Right ventricle myocardium inferior (tissue), 1 donor: ENCODE measurements at regions not wholly inside any gene's neighbourhood (a gene's known extent, or its start where the extent isn't known, plus 50 kb on each side); places are given as distances from the start of the nearest gene placed in this dataset.
"Not testable (repeated sequence)": the region's sequence is repeated elsewhere in the genome, so short reads cannot be mapped to it uniquely, and the experiment has no call there.

Source experiments
- ATAC-seq: fragments of 200-7000 bp; cut with Tn5 transposase; one replicate; pipeline ENCODE4 v1.9.1; 2020; ENCODE audit warnings: mild to moderate bottlenecking, moderate library complexity
- DNase-seq: peaks from one replicate; pipeline ENCODE4 v3.0.0; 2021; ENCODE audit errors: missing footprints
- intact Hi-C: fragments of 100-400 bp; cut with DNase I; formaldehyde crosslinking; loops from one replicate; pipeline ENCODE4 v1.11.0; 2022
- donor health status: DM: no; HTN: yes; CAD: no; lungs with severe emphysema.

DNA sequence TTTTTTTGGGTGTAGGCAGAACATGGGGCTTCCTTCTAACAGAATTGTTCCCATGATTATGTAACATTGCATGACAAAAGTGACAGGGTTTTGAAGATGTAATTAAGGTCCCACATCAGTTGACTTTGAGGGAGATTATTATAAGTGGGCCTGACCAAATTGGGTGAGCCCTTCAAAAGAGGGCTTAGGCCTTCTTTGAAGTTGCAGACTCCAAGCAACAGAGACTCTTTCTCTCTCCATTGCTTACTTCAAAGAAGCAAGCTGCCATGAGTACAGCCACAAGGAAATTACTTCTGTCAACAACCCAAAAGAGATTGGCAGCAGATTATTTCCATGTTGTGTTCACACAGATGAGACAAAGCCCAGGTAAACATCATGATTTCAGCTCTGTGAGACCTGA, 348.2 kb downstream of the PDCD6IP start:
- ATAC-seq (no peak), DNase-seq (no peak)
- intact Hi-C loops = no loop called here

DNA sequence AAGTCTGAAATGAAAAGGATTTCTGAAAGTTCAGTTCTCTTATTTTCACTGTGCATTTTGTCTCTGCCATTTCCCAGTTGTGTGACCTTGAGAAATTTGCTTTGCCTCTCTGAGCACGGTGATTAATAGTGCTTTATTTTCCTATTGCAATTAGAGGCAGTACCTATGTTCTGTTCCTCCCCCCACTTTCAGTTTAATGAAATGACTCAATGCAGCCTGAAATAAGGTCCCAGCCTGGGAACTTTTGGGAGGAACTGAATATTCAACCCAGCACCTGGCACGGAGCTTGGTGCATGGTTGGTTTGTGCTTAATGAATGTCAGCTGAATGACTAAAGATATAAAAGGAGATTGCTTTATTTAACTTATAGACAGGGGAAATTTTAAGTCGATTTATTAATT, 352.6 kb downstream of the PDCD6IP start:
- ATAC-seq (no peak), DNase-seq (no peak)
- intact Hi-C loops = no loop called here

DNA sequence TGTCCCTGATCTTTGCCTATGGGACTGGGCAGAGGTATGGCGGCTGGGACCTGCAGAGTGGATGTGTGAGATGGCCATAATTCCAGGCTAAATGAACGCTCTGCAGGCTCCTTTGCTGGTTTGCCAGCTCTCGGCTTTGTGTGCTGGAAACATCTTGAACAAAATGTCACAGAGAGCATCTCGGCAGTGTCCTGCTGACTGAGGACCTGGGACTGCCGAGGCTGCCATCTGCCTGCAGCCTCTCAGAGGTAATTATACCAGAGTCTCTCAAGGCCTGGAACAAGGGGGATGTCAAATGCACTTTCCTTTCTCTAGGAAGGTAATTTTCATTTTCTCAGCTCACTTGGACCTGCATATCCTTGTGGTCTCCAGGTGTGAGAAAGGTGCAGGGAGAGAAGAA, 354.2 kb downstream of the PDCD6IP start:
- intact Hi-C loops = no loop called here
- ATAC-seq = no peak
- no peak for DNase-seq

DNA sequence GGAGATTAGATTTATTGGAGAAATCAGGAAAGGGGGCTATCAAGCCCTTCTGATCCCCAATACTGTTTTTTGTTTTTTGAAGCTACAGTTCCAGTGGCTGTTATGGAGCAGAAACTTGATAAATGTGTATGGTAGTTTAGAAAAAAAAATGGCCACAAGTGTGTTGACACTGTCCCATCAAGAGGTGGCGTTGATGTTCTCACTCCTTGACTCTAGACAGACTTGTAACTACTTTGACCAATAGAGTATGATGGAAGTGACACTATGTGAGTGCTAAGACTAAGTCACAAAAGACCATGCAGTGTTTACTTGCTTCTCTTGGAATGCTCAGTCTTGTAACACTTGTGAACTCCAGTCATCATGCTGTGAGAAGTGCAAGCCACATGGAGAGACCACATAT, 356.7 kb downstream of the PDCD6IP start:
- ATAC-seq (no peak), DNase-seq (no peak)
- intact Hi-C loops = no loop called here

DNA sequence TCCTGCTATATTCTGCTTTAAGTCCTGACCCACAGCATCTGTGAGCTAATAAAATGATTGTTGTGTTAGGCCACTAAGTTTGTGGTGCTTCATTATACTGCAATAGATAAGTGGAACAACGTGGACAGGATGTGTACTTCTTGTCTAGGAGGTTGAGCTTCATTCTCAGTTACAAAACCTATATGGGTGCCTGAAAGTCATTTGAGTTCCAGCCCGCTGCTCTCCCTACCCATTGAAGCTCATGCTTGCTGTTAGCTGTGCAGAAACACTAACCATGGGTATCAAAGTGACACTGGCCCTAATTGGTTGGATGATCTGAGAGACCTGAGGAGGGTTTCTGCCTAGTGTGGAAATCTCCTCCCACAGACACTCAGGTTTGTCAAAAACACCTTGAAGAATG, 357.2 kb downstream of the PDCD6IP start:
- no peak for ATAC-seq
- intact Hi-C loops = no loop called here

DNA sequence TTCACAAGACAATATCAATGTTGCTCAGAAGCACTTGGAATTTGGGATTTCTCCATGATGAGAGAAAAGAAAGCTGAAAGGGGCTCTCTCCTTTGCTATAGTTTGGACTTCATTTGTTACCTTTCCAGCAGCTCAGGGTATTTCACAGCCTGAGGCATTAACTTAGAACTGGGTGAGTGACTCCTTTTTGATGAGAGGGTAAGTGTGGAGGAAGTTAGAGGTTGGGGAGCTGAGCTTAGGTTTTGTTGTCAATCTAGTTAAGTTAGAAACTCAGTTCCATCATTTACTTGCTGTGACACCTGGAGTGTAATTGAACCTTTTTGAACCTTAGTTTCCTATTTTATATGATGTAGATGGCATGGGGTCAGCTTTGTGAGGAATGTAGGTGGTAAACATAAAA, 359.1 kb downstream of the PDCD6IP start:
- DNase-seq (no peak), ATAC-seq (no peak)
- intact Hi-C loops = no loop called here

More for the DNA sequence above, 357.2 kb downstream of the PDCD6IP start:
- DNase-seq = no peak

DNA sequence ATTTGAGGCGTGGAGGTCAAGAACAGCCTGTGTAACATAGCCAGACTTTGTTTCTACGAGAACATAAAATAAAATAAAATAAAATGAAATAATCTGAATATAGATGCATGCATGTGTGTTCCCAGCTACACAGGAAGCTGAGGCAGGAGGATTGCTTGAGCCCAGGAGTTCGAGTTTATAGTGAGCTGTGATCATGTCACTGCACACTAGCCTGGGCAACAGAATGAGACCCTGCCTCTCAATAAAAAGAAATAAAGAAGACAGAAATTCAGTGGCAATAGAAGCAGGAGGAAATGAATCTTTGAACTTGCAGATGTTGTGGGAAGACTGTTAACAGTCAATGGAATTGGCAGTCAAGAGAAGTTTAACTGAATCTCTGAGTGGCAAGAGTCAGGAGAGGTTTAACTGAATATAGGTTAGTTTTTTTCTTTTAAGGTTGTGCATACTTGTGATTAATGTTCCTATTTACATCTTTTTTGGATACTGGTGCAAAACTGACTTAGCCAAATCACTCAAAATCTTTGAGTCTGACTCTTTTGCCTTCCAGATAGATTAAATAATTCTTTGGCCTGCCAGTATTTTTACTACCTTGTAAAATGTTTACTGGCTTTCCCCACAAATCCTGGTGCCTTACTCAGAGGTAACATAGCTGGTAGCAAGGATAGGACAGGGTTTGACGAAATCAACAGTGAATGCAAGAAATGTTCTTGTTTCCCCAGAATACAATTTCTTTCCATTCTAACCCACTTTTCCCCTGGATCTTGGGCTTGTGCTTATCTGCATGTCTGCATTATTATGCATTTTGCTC, 361.4 kb downstream of the PDCD6IP start:
- ATAC-seq (no peak), DNase-seq (no peak)
- intact Hi-C loops = no loop called here

DNA sequence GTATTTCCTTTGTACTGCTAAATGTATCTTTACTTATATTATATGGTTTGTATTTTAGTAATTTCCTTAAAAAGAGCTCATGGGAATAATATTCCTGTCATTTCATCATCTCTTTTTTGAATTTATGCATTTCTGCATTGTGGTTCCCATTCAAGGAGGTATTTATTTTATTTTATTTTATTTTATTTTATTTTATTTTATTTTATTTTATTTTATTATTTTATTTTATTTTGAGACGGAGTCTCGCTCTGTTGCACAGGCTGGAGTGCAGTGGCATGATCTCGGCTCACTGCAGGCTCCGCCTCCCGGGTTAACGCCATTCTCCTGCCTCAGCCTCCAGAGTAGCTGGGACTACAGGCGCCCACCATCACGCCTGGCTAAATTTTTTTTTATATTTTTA, 371.2 kb downstream of the PDCD6IP start:
- DNase-seq, ATAC-seq, intact Hi-C loops: not testable (repeated sequence)

DNA sequence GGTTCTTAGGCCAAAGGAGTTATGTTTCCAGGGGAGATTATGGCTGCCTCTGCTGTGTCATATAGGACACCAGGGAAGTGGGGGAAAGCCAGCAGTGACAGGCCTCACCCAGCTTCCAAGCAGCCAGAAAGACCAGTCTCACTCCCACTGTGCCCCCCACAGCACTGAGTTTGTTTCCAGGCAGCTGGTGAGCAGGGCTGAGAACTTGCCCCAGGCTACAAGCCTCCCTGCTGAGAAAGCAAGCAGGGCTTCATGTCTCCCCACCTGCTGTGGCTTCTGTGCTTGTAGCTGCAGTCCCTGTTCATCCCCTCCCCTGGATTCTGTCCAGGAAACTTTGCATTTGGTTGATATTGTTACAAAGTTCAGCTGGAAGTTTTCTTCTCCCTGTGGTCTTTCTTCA, 376.3 kb downstream of the PDCD6IP start:
- no peak for DNase-seq
- ATAC-seq = no peak

DNA sequence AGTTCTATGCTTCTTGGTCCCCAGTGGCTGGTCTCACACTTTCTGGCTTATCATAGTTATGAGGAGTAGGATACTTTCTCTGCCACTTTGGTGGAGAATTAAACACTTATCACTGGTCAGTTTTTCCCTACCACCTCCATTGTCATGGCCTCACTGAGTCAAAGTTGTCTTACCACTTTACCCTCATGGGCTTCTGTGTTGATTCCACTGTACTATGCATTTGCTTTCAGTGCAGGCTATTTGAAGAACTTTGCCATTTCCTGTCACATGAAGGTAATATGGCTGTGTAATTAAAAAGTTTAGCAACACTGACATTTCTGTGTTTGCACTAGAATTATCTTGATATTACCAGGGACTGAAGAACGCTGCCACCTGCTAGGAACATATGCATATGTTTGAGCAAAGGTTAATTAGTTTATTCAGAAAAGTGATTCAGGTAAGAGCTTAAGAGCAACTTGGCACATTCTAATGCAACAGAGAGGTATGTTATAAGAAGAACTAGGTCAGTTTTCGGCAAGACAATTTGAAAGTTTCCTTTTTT, 377.3 kb downstream of the PDCD6IP start:
- ATAC-seq = no peak
- DNase-seq = no peak
- intact Hi-C loops = no loop called here

More for the DNA sequence above, 376.3 kb downstream of the PDCD6IP start:
- intact Hi-C loops = no loop called here

DNA sequence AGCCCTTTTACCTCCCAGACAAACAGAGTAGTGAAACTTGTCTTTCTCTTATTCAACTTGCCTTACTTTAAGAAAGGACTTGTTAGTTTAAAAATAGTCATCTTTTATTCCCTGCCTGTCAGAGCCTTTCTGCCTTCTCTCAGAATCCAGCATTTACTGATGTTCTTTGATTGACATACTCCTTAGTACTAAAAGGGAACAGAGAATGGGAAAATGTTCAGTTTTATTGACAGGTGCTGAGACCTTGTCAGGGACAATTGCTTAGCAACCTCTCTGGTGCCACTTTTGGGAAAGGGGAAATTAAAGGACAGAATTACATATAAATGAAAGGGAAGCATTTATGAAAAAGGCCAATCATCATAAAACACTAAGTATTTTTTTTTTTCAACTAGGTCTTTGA, 378.3 kb downstream of the PDCD6IP start:
- intact Hi-C loops = no loop called here
- no peak for DNase-seq
- ATAC-seq = no peak

DNA sequence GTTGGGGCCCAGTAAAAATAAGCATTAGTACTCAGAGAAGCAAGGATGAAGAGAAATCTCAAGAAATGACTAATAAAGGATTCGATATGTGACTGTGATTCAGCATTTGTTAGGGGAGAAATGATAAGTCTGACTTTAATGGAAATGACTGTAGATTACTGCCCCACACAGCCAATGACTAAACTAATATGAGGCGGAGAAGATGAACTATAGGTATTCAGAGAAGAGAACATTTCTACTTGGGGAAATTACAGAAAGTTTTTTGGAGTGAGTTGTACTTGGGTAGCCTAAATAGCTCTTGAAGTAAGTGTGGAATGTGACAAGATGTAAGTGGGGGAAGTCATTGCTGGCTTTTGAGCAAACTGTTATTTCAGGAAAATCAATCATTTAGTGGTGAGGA, 380.0 kb downstream of the PDCD6IP start:
- intact Hi-C loops = no loop called here
- no peak for DNase-seq

DNA sequence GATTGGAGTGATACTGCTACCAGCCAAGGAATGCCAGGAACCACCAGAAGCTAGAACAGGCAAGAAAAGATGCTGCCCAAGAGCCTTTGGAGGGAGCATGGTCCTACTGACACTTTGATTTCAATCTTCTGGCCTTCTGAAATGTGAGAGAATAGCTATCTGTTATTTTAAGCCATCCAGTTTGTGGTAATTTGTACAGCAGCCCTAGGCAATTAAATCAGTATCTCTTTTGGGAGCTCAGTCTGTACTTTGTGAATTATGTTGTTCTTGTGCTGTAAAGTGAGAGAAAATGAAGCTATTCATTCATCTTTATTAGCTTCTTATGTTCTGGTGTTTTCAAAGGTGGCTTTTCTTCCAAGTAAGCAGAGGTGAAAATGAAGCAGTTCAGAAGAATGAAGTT, 381.3 kb downstream of the PDCD6IP start:
- intact Hi-C loops = no loop called here
- ATAC-seq = no peak
- no peak for DNase-seq

More for the DNA sequence above, 380.0 kb downstream of the PDCD6IP start:
- no peak for ATAC-seq

DNA sequence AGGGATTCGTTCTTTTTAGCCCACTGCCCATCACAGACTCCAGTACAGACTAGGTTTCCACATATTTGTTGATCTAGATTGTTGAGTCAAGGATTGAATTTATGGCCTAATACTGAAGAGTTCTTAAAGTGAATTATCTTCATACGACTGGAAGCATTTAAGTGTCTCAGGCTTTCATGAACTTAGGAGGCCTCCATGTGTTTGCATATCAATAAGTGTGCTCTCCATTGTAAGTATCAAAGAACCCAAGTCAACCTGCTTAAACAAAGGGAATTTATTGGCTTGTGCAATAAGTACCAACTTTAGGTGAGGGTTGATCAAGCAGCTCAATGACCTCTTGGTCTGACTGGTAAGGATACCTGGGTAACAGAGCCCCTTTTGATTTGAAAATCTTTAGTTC, 382.1 kb downstream of the PDCD6IP start:
- intact Hi-C loops = no loop called here
- DNase-seq = no peak
- no peak for ATAC-seq

DNA sequence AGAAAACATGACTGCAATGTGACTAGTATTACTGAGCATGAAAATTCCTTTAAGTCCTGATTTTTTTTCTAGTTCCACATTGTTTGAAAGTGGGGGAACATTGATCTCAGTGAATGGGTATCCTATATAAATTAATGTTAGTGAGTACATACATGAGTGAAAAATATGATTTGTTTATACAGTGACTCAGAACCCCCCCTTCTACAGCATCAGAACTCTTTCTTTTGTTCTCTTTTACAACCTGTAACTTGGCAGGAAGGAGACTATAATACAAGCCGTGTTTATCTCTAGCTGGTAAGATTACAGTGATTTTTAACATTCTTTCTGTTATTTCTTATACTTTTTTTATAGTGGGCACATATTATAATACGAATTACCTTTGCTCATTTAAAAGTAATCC, 384.7 kb downstream of the PDCD6IP start:
- ATAC-seq (no peak), DNase-seq (no peak)
- intact Hi-C loops = no loop called here

DNA sequence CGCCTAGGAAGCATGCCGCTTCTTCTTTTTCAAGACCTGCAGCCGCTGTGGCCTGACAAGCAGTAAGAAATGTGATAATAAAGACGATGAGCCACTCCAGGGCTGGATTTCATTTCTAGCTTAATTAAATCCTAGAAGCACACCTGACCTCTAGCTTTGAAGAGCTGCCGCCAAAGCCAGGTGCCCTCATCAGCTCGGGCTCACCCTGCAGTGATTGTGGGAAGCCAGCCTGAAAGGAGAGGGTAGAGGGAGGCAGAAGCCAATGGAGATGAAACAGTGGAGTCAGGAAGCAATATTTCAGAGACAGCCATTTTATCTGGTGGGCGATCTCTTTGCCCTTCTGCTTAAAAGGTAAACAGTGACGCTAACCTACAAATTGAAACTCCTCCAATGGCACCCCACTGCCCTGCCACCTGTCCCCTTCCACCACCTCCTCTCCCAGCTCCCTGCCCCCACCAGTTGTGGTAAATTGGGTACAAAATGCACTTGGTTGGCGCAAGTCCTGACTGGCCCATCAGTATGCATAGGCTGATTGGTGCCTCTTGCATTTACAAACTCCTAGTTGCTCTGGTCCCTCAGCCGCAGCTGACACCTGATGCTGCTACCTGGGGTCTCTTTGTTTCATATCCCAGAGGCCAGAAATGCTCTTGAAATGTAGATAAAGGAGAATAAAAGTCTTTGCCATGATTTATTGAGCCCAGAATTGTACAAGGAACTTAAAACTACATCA, 385.3 kb downstream of the PDCD6IP start:
- no peak for DNase-seq

DNA sequence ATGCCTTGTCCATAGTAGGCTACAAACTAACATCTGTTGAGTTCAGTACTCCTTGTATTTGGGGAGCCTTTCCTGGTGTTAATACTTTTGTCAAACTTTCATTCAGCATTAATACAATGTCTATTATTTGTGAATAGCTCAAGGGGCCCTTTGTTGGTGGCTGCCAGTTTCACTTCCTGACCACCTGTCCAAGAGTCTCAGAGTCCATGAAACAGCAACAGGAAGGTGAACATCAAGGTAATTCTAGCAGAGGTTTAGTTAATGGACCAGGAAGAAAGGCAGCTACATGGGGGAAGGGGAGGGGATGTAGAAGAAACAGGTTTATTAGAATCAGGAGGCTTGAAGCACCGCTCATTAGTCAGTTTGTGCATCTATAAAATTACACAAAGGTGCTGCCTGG, 386.9 kb downstream of the PDCD6IP start:
- DNase-seq (no peak), ATAC-seq (no peak)
- intact Hi-C loops = no loop called here

More for the DNA sequence above, 385.3 kb downstream of the PDCD6IP start:
- intact Hi-C loops = no loop called here
- no peak for ATAC-seq

DNA sequence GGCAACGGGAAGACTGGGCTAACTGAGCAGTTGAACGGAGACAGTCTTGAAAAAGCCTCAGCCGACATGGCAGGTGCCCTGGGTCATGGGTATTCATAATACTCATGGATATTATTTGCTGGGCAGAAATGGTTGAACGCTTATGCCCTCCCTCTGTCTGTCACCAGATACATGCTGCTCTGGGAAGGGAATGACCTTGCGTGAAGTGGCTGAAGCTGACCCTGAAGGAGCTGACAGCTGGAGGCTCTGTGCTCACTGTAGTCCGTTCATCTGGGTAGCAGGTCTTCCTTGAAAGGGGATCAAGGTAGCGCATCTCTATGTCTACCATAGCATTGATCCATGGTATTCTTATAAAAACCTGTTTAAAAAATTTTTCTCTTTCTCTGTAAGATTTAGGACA, 390.7 kb downstream of the PDCD6IP start:
- intact Hi-C loops = no loop called here
- DNase-seq (no peak), ATAC-seq (peak; percentile 68)

DNA sequence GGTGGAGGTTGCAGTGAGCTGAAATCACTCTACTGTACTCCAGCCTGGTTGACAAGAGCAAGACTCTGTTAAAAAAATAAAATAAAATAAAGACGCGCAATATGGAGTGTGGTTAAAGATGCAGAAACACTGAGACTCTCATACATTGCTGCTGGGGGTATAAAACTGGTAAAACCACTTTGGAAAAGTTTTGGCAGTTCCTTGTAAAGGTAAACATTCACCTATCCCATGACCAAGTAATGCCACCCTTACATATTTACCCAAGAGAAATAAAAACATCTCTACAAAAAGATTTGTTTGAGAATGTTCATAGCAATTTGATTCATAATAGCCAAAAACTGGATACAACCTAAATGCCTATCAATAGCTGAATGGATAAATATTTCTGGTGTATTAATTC, 398.5 kb downstream of the PDCD6IP start:
- DNase-seq = no peak
- ATAC-seq = no peak
- intact Hi-C loops = no loop called here

DNA sequence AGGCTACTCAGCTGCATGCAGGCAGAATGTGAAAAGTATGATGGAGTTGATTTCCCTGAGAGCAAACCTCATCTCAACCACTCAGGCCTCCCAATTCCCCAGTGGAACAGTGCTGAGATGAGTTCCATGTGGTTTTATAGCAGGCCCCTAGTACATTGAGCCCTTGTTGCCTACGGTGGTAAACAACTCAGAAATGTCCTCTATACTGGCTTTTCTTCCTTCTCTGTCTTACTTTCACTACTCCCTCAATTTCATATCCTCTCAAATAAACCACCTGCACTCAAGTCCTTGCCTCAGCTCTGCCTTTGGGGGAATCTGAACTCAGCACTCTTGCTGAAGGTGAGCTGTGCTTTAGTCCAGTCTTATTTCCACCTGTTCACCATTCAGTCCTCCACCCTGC, 399.9 kb downstream of the PDCD6IP start:
- peak; percentile 20 for ATAC-seq
- intact Hi-C loops = no loop called here
- DNase-seq = no peak
